ENCODE measurements at regions not wholly inside any gene's neighbourhood (a gene's known extent, or its start where the extent isn't known, plus 50 kb on each side); places are given as distances from the start of the nearest gene placed in this dataset.

DNA sequence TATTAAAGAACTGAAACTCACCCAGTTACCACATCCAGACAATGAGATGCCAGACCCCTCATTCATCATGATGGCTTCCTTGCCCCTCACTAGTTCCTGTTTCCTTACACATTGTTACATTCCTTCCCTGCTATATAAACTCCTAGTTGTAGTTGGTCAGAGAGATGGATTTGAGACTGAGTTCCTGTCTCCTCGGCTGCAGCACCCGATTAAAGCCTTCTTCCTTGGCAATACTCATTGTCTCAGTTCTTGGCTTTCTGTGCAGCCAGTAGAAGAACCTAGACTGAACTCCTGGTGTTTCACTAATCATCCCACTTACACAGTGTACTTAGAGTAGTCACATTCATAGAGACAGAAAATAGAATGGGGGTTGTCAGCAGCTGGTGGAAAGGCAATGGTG lies 324.7 kb downstream of the TRIML1 start:
- no peaks in the 10 kb centered on the region for H4K20me1 ChIP-seq (ENCODE audit: insufficient read depth, low read length)
- no peak for TF ChIP-seq EZH2phosphoT487 (IDR thresholded peaks at IDR 0.05; ENCODE audit: low read depth)
- TF ChIP-seq, protein P1, sequence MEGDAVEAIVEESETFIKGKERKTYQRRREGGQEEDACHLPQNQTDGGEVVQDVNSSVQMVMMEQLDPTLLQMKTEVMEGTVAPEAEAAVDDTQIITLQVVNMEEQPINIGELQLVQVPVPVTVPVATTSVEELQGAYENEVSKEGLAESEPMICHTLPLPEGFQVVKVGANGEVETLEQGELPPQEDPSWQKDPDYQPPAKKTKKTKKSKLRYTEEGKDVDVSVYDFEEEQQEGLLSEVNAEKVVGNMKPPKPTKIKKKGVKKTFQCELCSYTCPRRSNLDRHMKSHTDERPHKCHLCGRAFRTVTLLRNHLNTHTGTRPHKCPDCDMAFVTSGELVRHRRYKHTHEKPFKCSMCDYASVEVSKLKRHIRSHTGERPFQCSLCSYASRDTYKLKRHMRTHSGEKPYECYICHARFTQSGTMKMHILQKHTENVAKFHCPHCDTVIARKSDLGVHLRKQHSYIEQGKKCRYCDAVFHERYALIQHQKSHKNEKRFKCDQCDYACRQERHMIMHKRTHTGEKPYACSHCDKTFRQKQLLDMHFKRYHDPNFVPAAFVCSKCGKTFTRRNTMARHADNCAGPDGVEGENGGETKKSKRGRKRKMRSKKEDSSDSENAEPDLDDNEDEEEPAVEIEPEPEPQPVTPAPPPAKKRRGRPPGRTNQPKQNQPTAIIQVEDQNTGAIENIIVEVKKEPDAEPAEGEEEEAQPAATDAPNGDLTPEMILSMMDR (IDR thresholded peaks at IDR 0.05; ENCODE audit: low read depth, low read length) = no peak
- H3K4me3 ChIP-seq (ENCODE audit: low read length) = no peak overlapping the region
- H3K27me3 ChIP-seq (ENCODE audit: low read depth, low read length) = no peaks in the 10 kb centered on the region
- H3K79me2 ChIP-seq (ENCODE audit: low read length) = no peaks in the 10 kb centered on the region
- H2AFZ ChIP-seq (ENCODE audit: low read depth, low read length) = no peak overlapping the region
- H3K9ac ChIP-seq (ENCODE audit: low read length) = no peak overlapping the region
- H3K4me1 ChIP-seq (ENCODE audit: low read length) = no peaks in the 10 kb centered on the region
- no peak overlapping the region for H3K27ac ChIP-seq (ENCODE audit: low read length)
- no peak overlapping the region for H3K4me2 ChIP-seq (ENCODE audit: low read length)
- H3K9me3 ChIP-seq (ENCODE audit: insufficient read depth, low read length) = no peaks in the 10 kb centered on the region
- H3K36me3 ChIP-seq (replicated peaks; ENCODE audit: low read depth, low read length) = no peaks in the 10 kb centered on the region

DNA sequence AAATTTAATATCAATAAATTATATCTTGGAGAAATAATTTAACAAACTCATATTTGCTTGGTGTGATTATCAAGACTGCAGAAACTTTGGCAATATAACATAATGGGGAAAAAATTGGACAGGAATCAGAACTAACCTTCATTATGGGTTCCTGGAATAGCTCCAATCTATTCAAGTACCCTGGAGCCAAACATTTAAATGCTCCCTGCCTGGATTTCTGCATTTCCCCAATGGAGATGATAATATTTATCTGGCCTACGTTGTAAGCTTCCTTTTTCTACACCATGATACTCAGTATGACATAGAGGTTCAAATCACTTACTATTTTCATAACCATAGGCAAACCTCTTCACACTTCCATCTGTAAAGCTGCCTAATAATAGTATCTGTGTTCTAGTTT lies 326.8 kb downstream of the TRIML1 start:
- H3K27me3 ChIP-seq (ENCODE audit: low read depth, low read length) = no peaks in the 10 kb centered on the region
- H3K36me3 ChIP-seq (replicated peaks; ENCODE audit: low read depth, low read length) = no peaks in the 10 kb centered on the region
- H3K27ac ChIP-seq (ENCODE audit: low read length) = no peak overlapping the region
- H3K4me3 ChIP-seq (ENCODE audit: low read length) = no peak overlapping the region
- H3K4me2 ChIP-seq (ENCODE audit: low read length) = no peak overlapping the region
- no peaks in the 10 kb centered on the region for H3K79me2 ChIP-seq (ENCODE audit: low read length)
- H3K9me3 ChIP-seq (ENCODE audit: insufficient read depth, low read length) = no peaks in the 10 kb centered on the region
- H2AFZ ChIP-seq (ENCODE audit: low read depth, low read length) = no peak overlapping the region
- H3K4me1 ChIP-seq (ENCODE audit: low read length) = no peaks in the 10 kb centered on the region
- no peaks in the 10 kb centered on the region for H4K20me1 ChIP-seq (ENCODE audit: insufficient read depth, low read length)
- no peak for TF ChIP-seq EZH2phosphoT487 (IDR thresholded peaks at IDR 0.05; ENCODE audit: low read depth)
- TF ChIP-seq, protein P1 (IDR thresholded peaks at IDR 0.05; ENCODE audit: low read depth, low read length) = no peak
- H3K9ac ChIP-seq (ENCODE audit: low read length) = no peak overlapping the region

DNA sequence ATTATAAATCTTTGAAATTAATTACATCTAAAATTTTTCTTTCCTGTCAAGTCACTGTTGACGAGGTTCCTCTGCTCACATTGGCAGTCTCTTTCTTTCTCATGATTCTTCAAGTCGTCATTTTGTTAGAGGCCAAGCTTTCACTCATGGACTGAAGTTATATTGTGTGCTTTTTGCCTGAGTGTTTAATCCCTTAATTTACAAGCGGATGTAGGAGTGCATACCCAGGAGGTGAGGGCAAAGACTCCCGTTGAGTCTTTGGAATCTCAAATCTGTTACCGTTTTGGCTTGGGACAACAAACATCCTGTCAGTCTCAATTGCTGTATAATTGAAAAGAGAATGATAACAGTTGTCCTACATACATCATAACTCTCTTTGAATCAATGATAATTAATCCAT lies 345.0 kb downstream of the TRIML1 start:
- Histone ChIP-seq H3K4me3 (ENCODE audit: low read length) (no peak overlapping the region), H2AFZ (ENCODE audit: low read depth, low read length) (no peak overlapping the region), H4K20me1 (ENCODE audit: insufficient read depth, low read length) (no peaks in the 10 kb centered on the region), H3K9ac (ENCODE audit: low read length) (no peak overlapping the region), H3K9me3 (ENCODE audit: insufficient read depth, low read length) (no peaks in the 10 kb centered on the region), H3K36me3 (replicated peaks; ENCODE audit: low read depth, low read length) (no peaks in the 10 kb centered on the region), H3K4me1 (ENCODE audit: low read length) (no peaks in the 10 kb centered on the region), H3K27ac (ENCODE audit: low read length) (no peak overlapping the region), H3K4me2 (ENCODE audit: low read length) (no peak overlapping the region), H3K79me2 (ENCODE audit: low read length) (no peaks in the 10 kb centered on the region), H3K27me3 (ENCODE audit: low read depth, low read length) (no peaks in the 10 kb centered on the region)
- no peak for TF ChIP-seq EZH2phosphoT487 (IDR thresholded peaks at IDR 0.05; ENCODE audit: low read depth)
- TF ChIP-seq, protein P1 (IDR thresholded peaks at IDR 0.05; ENCODE audit: low read depth, low read length) = no peak

DNA sequence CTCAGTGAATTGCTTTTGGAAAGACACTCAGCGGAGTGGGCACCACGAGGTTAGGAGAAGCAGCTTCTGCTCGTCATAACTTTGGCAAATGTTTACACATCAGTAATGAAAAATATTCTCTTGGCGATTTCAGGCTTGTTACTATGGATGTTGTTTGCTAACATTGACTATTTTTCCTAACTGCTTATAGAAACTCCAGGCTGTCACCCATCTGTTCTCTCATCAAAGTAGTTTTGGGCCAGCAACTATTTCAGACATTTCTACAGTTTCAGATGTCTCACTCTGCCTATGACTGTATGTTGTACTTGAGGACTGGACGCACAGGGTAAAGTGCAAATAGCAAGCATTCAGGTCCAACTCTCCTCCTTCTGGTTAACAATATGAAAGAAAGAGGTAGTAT lies 346.7 kb downstream of the TRIML1 start:
- Histone ChIP-seq H3K79me2 (ENCODE audit: low read length) (no peaks in the 10 kb centered on the region), H4K20me1 (ENCODE audit: insufficient read depth, low read length) (no peaks in the 10 kb centered on the region)

More for the DNA sequence above, 346.7 kb downstream of the TRIML1 start:
- Histone ChIP-seq H3K9ac (ENCODE audit: low read length) (no peak overlapping the region), H3K4me1 (ENCODE audit: low read length) (no peaks in the 10 kb centered on the region), H2AFZ (ENCODE audit: low read depth, low read length) (no peak overlapping the region), H3K4me3 (ENCODE audit: low read length) (no peak overlapping the region), H3K27ac (ENCODE audit: low read length) (no peak overlapping the region), H3K9me3 (ENCODE audit: insufficient read depth, low read length) (no peaks in the 10 kb centered on the region), H3K36me3 (replicated peaks; ENCODE audit: low read depth, low read length) (no peaks in the 10 kb centered on the region), H3K27me3 (ENCODE audit: low read depth, low read length) (no peaks in the 10 kb centered on the region), H3K4me2 (ENCODE audit: low read length) (no peak overlapping the region)
- no peak for TF ChIP-seq EZH2phosphoT487 (IDR thresholded peaks at IDR 0.05; ENCODE audit: low read depth)
- TF ChIP-seq, protein P1 (IDR thresholded peaks at IDR 0.05; ENCODE audit: low read depth, low read length) = no peak
